Body of pancreas (tissue), 4 donors: ENCODE measurements at regions not wholly inside any gene's neighbourhood (a gene's known extent, or its start where the extent isn't known, plus 50 kb on each side); places are given as distances from the start of the nearest gene placed in this dataset.

Source experiments
- CTCF ChIP-seq, 7 experiments: fragments of 450-650 bp in 4 of 7; fragments of 200-600 bp in 3 of 7; sonication (generic) in 3 of 7; IDR thresholded peaks; one replicate each; pipeline ENCODE4 v1.5.1; 2016 to 2019; ENCODE audit warnings: antibody characterized with exemption in 7 of 7
- POLR2A ChIP-seq, 3 donors: fragments of 450-650 bp; IDR thresholded peaks; one replicate each; pipeline ENCODE4 v1.6.1; 2016; ENCODE audit warnings: antibody characterized with exemption in 3 of 3, mild to moderate bottlenecking in 2 of 3

DNA sequence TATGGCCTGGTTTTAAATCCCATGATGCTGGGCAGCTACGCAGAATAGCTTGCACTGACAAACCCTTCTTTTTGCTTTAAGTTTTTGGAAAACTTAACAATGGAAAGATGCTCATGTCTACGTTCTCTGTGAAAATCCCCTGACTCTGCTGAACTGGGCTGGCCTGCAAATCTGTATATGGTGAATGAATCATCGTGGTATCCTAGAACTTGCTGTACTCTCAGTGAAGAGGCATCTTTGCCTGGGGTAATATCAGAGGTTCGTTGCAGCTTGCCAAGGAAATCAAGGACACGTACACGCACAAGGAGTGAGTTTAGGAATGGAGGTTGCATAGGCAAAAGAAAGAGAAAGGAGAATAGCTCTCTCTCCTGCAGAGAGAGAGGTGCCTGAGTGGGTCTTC is 382.0 kb upstream of the ADARB2 start:
- TF ChIP-seq POLR2A (IDR thresholded peaks at IDR 0.05) (no peak), CTCF (IDR thresholded peaks at IDR 0.05) (no peak)
